MM.1S (cell line): ENCODE measurements at regions not wholly inside any gene's neighbourhood (a gene's known extent, or its start where the extent isn't known, plus 50 kb on each side); places are given as distances from the start of the nearest gene placed in this dataset.

Source experiments
- EZH2 ChIP-seq: fragments of 300-600 bp; sonication (generic); optimal IDR thresholded peaks from 2 replicates; pipeline ENCODE3; 2017; ENCODE audit warnings: low read depth, mild to moderate bottlenecking, antibody characterized with exemption, low read length, mixed read lengths
- EZH2phosphoT487 ChIP-seq: fragments of 300-600 bp; sonication (generic); IDR thresholded peaks from 2 replicates; pipeline ENCODE4 v1.6.1; 2018; ENCODE audit warnings: antibody characterized with exemption, low read length
- TF ChIP-seq, protein P1 (sequence below): fragments of 300-600 bp; sonication (generic); IDR thresholded peaks from 2 replicates; pipeline ENCODE4 v1.5.1; 2016; ENCODE audit warnings: antibody characterized with exemption, low read length, mixed read lengths

DNA sequence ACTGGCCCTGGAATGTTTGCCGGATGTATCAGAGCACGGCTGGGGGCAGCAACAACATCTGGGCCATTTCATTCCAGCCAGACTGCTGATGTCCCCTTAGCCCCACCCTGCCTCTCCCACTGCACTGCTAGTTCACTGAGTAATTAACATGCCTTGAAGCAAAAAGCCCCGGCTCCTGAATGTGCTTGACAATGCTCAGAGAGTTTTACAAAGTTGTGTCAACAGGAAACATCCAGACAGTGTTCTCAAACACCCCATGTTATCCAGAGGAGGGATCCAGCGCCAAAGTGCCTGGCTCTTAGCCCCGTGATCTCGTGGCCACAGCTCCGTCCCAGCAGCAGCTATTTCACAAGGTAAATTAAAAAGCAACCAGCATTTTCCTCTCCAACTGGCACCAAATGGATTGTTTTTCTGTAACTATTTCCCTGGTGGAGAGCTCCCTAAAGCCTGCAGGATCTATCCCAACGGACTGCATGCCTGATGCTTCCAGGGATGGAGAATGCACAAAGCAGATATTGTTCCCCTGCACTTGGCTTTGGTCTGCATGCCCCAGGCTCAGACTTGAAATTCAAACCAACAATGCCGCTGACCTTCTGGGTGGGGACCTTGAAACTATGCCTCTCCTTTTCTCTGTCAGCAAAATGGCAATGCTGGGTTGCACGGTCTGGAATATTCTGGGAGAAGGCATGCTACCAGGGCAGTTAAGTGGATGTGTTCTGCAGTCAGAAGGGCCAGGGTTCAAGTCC, 115.6 kb upstream of the CDH5 start:
- TF ChIP-seq, protein P1, sequence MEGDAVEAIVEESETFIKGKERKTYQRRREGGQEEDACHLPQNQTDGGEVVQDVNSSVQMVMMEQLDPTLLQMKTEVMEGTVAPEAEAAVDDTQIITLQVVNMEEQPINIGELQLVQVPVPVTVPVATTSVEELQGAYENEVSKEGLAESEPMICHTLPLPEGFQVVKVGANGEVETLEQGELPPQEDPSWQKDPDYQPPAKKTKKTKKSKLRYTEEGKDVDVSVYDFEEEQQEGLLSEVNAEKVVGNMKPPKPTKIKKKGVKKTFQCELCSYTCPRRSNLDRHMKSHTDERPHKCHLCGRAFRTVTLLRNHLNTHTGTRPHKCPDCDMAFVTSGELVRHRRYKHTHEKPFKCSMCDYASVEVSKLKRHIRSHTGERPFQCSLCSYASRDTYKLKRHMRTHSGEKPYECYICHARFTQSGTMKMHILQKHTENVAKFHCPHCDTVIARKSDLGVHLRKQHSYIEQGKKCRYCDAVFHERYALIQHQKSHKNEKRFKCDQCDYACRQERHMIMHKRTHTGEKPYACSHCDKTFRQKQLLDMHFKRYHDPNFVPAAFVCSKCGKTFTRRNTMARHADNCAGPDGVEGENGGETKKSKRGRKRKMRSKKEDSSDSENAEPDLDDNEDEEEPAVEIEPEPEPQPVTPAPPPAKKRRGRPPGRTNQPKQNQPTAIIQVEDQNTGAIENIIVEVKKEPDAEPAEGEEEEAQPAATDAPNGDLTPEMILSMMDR = no peak
- no peak for TF ChIP-seq EZH2
- TF ChIP-seq EZH2phosphoT487 = no peak
